C4-2B (cell line): ENCODE measurements at regions not wholly inside any gene's neighbourhood (a gene's known extent, or its start where the extent isn't known, plus 50 kb on each side); places are given as distances from the start of the nearest gene placed in this dataset.

Experiments
- CTCF ChIP-seq: fragments of 450-650 bp; conservative IDR thresholded peaks from 2 replicates; pipeline ENCODE4 v1.5.1; 2017; ENCODE audit warnings: mild to moderate bottlenecking
- ZFX ChIP-seq: fragments of 450-650 bp; IDR thresholded peaks from 2 replicates; pipeline ENCODE4 v1.6.1; 2017

- TF ChIP-seq CTCF = no peak
- no peak for TF ChIP-seq ZFX
Measured at GRCh38 chr1:194292966-194293365, 1106.6 kb upstream of the B3GALT2 start.
